Loucy (cell line): ENCODE measurements at regions not wholly inside any gene's neighbourhood (a gene's known extent, or its start where the extent isn't known, plus 50 kb on each side); places are given as distances from the start of the nearest gene placed in this dataset.

Experiments used
- H2AFZ ChIP-seq: fragments of 200-600 bp; sonication (generic); 2 replicates; pipeline ENCODE4 v1.6.0; 2016; ENCODE audit warnings: antibody characterized with exemption, mild to moderate bottlenecking, low read length, moderate library complexity
- H3F3A ChIP-seq: fragments of 200-600 bp; 2 replicates; pipeline ENCODE4 v1.6.0; 2016; ENCODE audit warnings: antibody characterized with exemption, low read depth, mild to moderate bottlenecking
- H3K27me3 ChIP-seq: fragments of 200-600 bp; sonication (generic); 2 replicates; pipeline ENCODE4 v1.6.1; 2014; ENCODE audit warnings: low read length, mild to moderate bottlenecking; ENCODE audit not compliant: insufficient read depth, poor library complexity, severe bottlenecking
- H3K36me3 ChIP-seq: fragments of 200-600 bp; sonication (generic); 2 replicates; pipeline ENCODE4 v1.6.1; 2016; ENCODE audit warnings: low read length; ENCODE audit not compliant: insufficient read depth
- H3K4me1 ChIP-seq: fragments of 200-600 bp; sonication (generic); 2 replicates; pipeline ENCODE4 v1.5.1; 2014; ENCODE audit warnings: low read length, mild to moderate bottlenecking; ENCODE audit not compliant: insufficient read depth, poor library complexity, severe bottlenecking
- H3K4me2 ChIP-seq: fragments of 200-600 bp; sonication (generic); 2 replicates; pipeline ENCODE4 v1.6.0; 2014; ENCODE audit warnings: antibody characterized with exemption, low read length, low read depth, mild to moderate bottlenecking; ENCODE audit not compliant: poor library complexity, severe bottlenecking
- H3K4me3 ChIP-seq: fragments of 200-600 bp; sonication (generic); 2 replicates; pipeline ENCODE4 v1.5.1; 2014; ENCODE audit warnings: low read length, mild to moderate bottlenecking, mixed read lengths; ENCODE audit not compliant: poor library complexity, severe bottlenecking
- H3K79me2 ChIP-seq: fragments of 200-600 bp; sonication (generic); 2 replicates; pipeline ENCODE4 v1.6.1; 2014; ENCODE audit warnings: low read length; ENCODE audit not compliant: insufficient read depth
- H3K9ac ChIP-seq: fragments of 200-600 bp; sonication (generic); 2 replicates; pipeline ENCODE4 v1.6.0; 2014; ENCODE audit warnings: mild to moderate bottlenecking, low read depth, low read length, moderate library complexity; ENCODE audit not compliant: poor library complexity, severe bottlenecking
- H3K9me2 ChIP-seq: fragments of 200-600 bp; sonication (generic); replicated peaks from 2 replicates; pipeline ENCODE4 v1.6.1; 2016; ENCODE audit warnings: low read depth, low read length, mixed read lengths
- H3K9me3 ChIP-seq: fragments of 200-600 bp; sonication (generic); 2 replicates; pipeline ENCODE4 v1.6.1; 2014; ENCODE audit warnings: mild to moderate bottlenecking, antibody characterized with exemption, low read length, low read depth; ENCODE audit not compliant: insufficient read depth
- H4K20me1 ChIP-seq: fragments of 200-600 bp; sonication (generic); 2 replicates; pipeline ENCODE4 v1.6.0; 2014; ENCODE audit warnings: antibody characterized with exemption, low read length, mild to moderate bottlenecking; ENCODE audit not compliant: insufficient read depth, poor library complexity, severe bottlenecking
- CTCF ChIP-seq: fragments of 200-600 bp; sonication (generic); conservative IDR thresholded peaks from 2 replicates; pipeline ENCODE4 v1.5.1; 2014; ENCODE audit warnings: mild to moderate bottlenecking, antibody characterized with exemption, low read length
- EZH2phosphoT487 ChIP-seq: fragments of 200-600 bp; IDR thresholded peaks from 2 replicates; pipeline ENCODE4 v1.6.1; 2018; ENCODE audit warnings: antibody characterized with exemption, mild to moderate bottlenecking, moderate library complexity, borderline replicate concordance

- no peaks in the 10 kb centered on the region for H4K20me1 ChIP-seq
- H2AFZ ChIP-seq = no peak overlapping the region
- no peak overlapping the region for H3K9ac ChIP-seq
- H3K4me2 ChIP-seq = no peak overlapping the region
- H3K27me3 ChIP-seq = no peaks in the 10 kb centered on the region
- H3K79me2 ChIP-seq = no peaks in the 10 kb centered on the region
- H3K36me3 ChIP-seq = no peaks in the 10 kb centered on the region
- no peaks in the 10 kb centered on the region for H3K4me1 ChIP-seq
- no peak overlapping the region for H3K4me3 ChIP-seq
- TF ChIP-seq EZH2phosphoT487 (no peak), CTCF (no peak)
- no peaks in the 10 kb centered on the region for H3F3A ChIP-seq
- H3K9me3 ChIP-seq = no peaks in the 10 kb centered on the region
- no peaks in the 10 kb centered on the region for H3K9me2 ChIP-seq
Measured at GRCh38 chr4:62487016-62487415, 1286.9 kb downstream of the ADGRL3 start.

- H3K9me2 ChIP-seq = no peaks in the 10 kb centered on the region
- H2AFZ ChIP-seq = no peak overlapping the region
- no peaks in the 10 kb centered on the region for H3K9me3 ChIP-seq
- H3K79me2 ChIP-seq = no peaks in the 10 kb centered on the region
- H3K27me3 ChIP-seq = no peaks in the 10 kb centered on the region
- TF ChIP-seq EZH2phosphoT487 = no peak
- no peak for TF ChIP-seq CTCF
- H3F3A ChIP-seq = no peaks in the 10 kb centered on the region
- H3K9ac ChIP-seq = no peak overlapping the region
- H3K4me2 ChIP-seq = no peak overlapping the region
- H3K4me3 ChIP-seq = no peak overlapping the region
- H4K20me1 ChIP-seq = no peaks in the 10 kb centered on the region
- no peaks in the 10 kb centered on the region for H3K4me1 ChIP-seq
- no peaks in the 10 kb centered on the region for H3K36me3 ChIP-seq
Measured at GRCh38 chr4:62484357-62484756, 1284.2 kb downstream of the ADGRL3 start.

GRCh38 chr4:62482355-62482754 lies 1282.2 kb downstream of the ADGRL3 start:
- H3K9me2 ChIP-seq = no peaks in the 10 kb centered on the region
- H3K4me1 ChIP-seq = no peaks in the 10 kb centered on the region
- no peak overlapping the region for H3K9ac ChIP-seq
- no peaks in the 10 kb centered on the region for H3K79me2 ChIP-seq
- H3K4me2 ChIP-seq = no peak overlapping the region
- no peaks in the 10 kb centered on the region for H3K36me3 ChIP-seq
- H4K20me1 ChIP-seq = no peaks in the 10 kb centered on the region
- no peak for TF ChIP-seq EZH2phosphoT487
- no peak for TF ChIP-seq CTCF
- no peak overlapping the region for H3K4me3 ChIP-seq
- H2AFZ ChIP-seq = no peak overlapping the region
- H3K9me3 ChIP-seq = no peaks in the 10 kb centered on the region
- no peaks in the 10 kb centered on the region for H3K27me3 ChIP-seq
- no peaks in the 10 kb centered on the region for H3F3A ChIP-seq
